ENCODE measurements at regions not wholly inside any gene's neighbourhood (a gene's known extent, or its start where the extent isn't known, plus 50 kb on each side); places are given as distances from the start of the nearest gene placed in this dataset.
"Not testable (repeated sequence)": the region's sequence is repeated elsewhere in the genome, so short reads cannot be mapped to it uniquely, and the experiment has no call there.

DNA sequence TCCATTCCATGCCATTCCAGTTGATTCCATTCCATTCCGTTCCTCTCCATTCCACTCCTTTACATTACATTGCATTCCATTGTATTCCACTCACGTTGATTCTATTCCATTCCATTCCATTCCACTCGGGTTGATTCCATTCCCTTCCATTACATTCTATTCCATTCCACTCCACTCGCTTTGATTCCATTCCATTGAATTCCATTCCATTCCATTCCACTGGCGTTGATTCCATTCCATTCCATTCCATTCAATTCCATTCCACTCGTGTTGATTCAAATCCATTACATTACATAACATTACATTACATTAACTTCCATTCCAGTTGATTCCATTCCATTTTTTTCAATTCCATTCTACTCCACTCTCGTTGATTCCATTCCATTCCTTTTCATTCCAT is 1142.8 kb downstream of the RPIA start:
- no peak for DNase-seq

DNA sequence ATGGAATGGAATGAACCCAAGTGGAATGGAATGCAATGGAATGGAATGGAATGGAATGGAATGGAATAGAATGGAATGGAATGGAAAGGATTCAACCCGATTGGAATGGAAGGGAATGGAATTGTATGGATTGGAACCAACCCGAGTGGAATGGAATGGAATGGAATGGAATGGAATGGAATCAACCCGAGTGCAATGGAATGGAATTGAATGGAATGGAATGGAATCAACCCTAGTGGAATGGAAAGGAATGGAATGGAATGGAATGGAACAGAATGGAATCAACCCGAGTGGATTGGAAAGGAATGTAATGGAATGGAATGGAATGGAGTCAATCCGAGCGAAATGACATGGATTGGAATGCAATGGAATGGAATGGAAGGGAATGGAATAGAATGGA is 1144.9 kb downstream of the RPIA start:
- peak; percentile 13 to 57 (median 20) for DNase-seq

DNA sequence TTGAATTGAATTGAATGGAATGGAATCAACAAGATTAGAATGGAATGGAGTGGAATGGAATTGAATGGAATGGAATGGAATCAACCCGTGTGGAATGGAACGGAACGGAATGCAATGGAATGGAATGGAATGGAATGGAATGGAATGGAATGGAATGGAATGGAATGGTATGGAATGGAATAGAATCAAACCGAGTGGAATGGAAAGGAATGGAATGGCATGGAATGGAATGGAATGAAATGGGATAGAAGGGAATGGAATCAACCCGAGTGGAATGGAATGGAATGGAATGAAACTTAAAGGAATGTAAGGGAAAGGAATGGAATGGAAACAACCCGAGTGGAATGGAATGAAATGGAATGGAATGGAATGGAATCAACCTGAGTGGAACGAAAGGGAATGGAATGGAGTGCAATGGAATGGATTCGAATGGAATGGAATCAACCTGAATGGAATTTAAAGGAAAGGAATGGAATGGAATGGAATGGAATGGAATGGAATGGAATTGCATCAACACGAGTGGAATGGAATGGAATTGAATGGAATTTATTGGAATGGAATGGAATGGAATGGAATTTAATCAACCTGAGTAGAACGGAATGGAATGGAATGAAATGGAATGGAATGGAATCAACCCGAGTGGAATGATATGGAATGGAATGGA is 1146.6 kb downstream of the RPIA start:
- DNase-seq, result no peak

DNA sequence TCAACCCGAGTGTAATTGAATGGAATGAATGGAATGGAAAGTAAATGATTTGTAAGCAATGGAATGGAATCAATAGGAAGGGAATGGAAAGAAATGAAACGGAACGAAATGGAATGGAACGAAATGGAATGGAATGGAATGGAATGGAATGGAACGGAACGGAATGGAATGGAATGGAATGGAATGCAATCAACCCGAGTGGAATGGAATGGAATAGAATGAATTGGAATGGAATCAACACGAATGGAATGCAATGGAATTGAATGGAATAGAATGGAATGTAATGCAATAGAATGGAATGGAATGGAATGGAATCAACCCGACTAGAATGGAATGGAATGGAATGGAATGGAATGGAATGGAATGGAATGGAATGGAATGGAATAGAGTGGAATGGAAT is 1148.7 kb downstream of the RPIA start:
- not testable (repeated sequence) for DNase-seq

DNA sequence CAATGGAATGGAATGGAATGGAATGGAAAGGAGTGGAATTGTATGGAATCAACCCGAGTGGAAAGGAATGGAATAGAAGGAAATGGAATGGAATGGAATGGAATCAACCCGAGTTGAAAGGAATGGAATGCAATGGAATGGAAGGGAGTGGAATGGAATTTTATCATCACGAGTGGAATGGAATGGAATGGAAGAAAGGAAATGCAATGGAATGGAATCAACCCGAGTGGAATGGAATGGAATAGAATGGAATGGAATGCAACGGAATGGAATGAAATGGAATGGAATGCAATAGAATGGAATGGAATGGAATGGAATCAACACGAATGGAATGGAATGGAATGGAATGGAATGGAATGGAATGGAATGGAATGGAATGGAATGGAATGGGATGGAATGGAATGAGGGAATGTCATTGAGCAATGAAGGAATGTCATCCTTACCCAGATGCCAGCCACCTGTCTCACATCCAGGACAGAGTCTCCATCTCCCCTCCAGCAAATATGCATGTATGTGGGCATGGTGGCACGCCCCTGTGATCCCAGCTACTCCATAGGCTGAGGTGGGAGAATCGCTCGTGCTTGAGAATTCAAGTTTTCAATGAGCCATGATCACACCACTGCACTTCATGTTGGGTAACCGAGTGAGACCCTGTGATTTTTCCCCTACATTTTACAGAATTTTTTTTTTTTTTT is 1149.5 kb downstream of the RPIA start:
- not testable (repeated sequence) for DNase-seq

DNA sequence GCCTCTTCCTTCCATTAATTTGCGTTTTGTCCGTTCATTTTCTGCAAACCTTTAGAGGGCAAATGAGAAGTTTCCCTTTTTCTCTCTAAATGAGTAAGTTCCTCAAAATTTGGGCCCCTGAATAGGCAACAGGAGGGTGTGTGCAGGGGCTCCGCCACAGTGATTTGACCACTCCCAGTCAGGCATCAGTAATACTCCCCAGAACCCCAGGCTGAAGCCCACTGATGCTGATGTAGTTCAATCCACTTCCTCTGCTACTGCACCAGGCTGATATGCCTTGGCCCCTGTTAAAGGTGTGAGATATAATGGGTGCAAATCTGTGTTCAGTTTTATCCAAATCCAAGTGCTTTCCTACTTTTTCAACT is 1150.0 kb downstream of the RPIA start:
- DNase-seq, result no peak

DNA sequence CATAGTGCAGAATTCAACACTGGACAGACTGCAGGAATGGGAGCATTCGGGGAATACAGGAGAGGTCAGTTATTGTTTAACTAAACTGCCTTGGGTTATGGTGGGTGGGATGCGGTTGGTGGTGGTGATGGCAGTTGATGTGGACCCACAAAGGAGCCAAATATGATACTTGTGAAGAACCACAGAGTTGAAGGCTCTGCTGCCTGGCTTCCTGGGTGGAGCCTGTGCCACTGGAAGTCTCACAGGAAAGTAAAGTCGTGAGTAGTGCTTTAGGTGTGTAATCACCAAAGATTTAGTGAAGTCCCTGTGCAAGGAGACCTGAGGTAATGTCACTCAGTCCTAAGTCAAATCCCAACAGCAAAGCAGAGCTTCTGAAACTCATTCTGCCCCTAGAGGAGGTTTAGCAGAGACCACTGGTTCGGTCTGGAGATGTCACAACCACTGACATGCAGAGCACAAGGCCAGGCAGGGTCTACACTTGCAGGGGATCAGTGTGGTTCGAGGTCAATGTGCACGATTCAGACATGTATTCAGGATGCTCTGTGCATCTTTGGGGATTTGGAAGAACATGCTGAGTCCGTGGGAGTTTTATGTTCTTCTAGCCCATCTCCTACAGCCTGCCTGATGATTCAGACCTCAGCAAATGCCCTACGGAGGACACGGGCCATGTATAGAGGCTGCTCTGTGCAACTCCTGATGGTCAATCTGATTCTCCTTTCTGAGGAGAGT is 1150.9 kb downstream of the RPIA start:
- DNase-seq, result no peak

DNA sequence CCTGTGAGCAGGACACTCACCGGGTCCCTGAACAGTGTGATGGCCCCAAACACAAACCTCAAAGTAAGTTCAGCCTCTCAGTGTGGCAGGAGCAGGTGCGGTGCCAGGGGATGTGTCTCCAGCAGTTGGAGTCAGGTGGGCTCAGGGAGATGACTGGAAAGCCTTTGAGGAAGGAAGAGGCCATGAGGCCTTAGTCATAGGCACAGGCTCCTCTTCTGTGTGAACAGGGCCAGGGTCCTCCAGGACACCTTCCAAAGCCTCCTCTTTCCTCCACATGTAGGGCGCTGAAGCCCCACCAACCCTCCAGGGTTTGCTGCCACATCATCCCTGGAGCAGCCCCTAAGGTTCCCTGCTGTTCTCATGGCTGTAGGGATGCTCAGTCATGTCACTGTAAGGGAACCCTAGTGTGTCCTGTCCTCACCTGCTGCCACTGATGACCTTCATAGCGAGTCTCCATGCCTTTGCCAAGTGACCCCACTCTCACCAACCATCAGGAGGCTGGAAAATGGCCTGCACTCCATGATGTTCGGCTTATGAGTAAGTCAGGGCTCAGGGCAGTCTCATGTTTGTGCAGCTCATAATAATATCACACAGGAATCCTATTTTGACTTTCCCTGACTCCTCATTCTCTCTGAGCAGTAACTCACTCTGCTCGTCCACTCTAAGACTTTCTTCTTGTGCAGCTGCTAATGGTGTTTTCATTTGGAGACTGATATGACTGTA is 1152.9 kb downstream of the RPIA start:
- DNase-seq, result no peak

DNA sequence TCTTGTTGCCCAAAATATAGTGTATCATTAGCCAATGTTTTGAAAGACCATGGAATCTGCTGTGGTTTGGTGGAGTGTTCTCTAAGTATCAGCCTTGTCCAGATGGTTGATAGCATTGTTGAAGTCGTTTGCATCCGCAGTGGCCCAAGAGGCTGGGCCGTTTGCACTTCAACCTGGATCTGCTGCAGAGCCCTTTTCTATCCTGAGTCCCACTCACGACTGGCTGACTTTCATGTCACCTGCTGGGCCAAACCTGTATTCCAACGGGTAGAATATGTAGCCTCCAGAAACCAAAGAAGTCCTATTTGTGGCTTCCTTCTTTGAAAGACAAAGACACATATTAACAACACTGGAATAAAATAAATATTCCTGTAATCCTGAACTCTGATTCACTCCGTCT is 1154.1 kb downstream of the RPIA start:
- DNase-seq, result no peak

DNA sequence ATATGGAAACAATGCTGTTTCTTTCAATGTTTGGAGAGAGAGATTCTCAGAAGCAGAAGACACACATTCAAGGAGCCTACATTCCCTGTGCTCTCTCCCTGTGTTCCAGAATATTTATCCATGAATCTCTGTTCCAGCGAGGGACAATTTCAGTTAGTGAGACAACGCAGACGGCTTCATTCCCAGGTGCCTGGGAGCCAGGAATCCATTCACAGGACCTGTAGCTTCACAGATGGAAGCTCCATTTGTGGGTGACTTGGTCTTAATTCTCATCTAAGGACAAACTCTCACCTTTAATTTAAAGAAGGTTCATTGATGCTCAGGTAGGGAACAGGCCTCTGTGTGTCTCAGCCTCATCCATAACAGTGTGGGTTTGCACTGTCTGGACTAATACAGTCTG is 1156.6 kb downstream of the RPIA start:
- DNase-seq, result no peak

DNA sequence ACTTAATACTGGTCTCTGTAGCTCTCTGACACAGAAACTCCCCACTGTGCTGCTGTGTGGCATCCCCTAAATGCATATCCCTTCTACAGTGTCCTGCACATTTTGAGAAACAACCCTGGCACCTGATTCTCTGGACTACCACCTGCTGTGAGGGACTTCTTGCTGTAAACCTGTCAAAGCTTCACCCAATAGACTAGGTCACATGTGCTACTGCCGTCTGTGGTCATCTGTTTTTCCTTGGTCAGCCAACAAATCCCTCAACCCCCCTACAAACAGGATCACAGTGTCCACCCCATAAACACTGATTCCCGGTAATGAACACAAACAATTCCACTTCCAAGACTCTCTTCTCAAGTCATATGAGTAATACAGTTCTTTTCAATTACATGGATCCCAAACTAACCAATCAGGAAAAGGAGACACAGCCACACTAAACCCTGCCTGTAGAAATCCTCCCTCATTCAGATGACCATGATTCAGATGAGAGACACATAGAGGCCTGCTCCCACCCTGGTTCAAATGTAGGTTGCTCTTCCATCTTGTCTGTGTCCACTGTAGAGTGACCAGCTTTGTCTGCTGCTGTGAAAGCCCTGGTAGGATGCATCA is 1157.4 kb downstream of the RPIA start:
- no peak for DNase-seq

DNA sequence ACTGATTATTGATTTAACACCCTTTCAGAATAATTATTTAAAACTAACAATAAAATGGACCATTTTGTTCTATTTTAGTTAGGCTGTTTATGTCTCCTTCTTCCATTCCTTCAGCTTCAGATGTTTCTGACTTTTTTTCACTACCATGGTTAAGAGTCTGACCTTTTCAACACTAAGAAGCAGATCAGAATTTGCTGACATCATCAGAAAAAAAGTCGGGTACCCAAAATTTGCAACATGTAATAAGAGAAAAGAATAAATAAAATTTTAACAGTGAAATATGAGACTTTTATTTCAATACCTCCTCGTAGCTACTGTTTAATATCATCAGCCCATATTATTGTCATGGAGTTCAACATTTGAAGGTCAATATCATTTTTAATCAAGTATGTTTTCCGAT is 1158.3 kb downstream of the RPIA start:
- no peak for DNase-seq

DNA sequence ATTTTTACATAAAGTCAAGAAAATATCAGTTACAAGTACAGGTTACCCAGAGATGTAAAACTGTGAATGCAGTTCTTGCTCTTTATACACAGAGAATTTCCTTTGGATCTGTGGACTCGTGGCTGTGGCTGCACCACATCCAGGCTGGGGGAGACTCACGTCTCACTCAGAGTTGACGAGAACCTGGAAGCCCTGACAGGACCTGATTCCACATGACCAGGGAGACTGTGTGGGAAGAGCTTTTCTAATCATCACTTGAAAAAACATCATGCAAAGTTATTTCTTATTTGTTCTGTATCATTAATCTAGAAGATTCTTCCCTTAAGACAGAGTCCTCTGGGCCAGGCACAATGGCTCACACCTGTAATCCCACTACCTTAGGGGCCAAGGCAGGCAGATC is 1159.0 kb downstream of the RPIA start:
- no peak for DNase-seq

DNA sequence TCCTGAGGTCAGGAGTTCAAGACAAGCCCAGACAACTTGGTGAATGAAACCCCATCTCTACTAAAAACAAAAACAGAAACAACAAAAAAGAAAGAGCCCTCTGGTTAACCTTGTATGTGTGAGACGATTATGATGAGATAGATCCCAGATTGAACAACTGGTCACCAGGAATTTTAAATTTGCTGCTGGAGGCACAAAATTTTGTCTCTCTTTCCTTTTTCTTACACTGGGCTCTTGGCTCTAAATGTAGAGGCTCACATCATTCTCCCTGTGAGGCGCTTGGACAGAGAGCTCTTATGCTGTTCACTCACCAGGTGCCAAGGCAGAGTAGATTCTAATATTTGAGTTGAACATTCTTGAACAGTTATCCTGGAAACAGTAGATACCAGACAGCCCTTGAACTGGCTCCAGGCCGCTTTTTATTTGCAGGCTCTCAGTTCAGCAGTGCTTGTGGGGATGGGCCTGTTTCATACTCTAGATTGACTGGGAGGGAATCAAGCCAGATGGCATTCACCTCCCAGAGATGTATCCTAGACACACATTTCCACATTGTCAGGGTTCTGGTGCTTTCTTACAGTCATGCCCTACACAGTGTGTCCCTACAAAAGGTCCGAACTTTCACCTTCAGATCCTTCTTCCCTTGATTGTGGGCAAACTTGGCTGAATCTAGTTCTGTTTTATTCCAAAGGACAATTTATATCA is 1159.6 kb downstream of the RPIA start:
- DNase-seq, result no peak

DNA sequence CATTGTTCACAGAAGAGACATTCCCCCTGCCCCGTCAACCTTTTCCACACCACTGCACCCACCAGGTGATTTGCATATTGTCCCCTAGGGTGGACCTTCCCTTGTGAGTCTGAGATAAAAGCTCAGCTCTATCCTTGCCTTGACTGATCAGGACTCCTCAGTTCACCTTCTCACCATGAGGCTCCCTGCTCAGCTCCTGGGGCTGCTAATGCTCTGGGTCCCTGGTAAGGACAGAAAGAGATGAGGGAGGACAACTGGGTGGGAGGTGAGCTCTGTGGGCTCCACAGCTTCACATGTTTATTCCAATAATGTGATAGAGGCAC is 1160.1 kb downstream of the RPIA start:
- DNase-seq, result no peak

DNA sequence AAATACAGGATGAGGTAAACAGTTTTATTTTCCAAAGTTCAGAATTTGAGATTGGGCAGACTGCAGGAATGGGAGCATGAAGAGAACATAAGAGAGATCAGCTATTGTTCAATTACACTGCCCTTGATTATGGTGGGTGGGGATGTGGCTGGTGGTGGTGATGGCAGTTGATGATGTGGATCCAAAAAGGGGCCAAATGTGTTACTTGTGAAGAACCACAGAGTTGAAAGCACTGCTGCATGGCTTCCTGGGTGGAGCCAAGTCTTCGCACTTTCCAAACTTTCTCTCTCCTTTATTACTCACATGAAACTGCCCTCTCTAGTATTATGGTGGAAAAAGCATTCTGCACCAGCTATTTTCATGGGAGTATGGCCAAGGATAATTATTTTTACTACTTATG is 1162.0 kb downstream of the RPIA start:
- DNase-seq, result not testable (repeated sequence)

DNA sequence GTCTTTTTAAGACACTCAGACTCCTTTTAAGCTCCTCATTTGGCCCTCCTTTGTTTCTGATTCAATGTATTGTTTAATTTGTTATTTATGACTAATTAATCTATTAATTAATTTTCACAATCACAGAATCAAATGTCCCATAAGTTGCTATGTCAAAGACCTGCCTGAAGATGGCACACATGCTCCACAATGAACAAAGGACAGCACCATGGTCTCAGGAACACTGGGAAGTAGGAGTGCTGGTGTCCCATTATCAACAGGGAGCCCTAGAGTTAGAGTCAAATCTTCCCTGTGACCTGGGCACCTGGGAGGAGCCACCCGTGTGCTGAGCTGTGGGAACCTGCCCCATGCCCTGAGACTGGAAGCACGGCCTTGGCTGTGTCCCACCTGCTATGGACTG is 1164.3 kb downstream of the RPIA start:
- DNase-seq, result not testable (repeated sequence)

DNA sequence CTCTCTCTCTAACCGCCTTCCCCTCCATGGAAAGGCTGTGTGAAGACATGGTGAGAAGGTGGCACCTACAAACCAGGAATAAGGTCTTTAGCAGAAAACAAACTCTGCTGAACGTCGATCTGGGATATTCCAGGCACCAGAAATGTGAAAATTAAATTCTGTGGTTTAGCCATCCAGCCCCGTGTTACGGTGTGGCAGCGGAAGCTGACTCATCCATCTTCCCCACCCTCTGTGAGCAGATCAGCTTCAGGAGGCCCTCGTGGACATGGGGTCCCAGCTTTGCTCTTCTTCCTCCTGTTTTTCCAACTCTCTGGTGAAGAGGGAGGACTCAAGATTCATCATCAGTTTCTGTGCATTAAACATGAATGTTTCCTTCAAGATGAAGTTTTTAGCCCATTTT is 1164.8 kb downstream of the RPIA start:
- not testable (repeated sequence) for DNase-seq

DNA sequence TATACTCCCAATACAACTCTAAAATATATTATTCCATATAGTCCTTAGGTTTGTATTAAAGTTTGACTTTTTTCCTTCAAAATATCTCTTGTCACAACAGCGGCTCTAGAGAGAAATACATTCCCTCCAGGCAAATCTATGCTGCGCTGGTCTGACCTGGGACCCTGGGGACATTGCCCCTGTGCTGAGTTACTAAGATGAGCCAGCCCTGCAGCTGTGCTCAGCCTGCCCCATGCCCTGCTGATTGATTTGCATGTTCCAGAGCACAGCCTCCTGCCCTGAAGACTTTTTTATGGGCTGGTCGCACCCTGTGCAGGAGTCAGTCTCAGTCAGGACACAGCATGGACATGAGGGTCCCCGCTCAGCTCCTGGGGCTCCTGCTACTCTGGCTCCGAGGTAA is 1170.7 kb downstream of the RPIA start:
- DNase-seq, result not testable (repeated sequence)

DNA sequence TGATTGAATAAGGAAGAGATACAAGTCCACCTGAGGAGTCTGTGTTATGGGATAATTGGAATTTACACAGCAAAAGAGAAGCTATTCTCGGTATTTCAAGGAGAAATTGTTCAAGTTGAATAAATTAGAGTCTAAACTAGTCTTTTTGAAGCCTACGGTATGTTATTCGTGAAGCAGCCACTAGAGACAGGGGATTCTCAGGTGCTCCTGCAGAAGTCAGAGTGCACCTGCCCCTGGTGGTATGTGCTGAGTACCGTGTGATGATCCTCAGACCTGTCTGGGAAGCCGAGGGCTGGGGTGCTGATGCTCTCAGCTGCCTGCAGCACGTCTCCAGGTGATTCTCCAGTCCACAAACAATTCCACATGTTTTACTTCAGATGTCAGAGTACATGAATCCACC is 1171.7 kb downstream of the RPIA start:
- not testable (repeated sequence) for DNase-seq

DNA sequence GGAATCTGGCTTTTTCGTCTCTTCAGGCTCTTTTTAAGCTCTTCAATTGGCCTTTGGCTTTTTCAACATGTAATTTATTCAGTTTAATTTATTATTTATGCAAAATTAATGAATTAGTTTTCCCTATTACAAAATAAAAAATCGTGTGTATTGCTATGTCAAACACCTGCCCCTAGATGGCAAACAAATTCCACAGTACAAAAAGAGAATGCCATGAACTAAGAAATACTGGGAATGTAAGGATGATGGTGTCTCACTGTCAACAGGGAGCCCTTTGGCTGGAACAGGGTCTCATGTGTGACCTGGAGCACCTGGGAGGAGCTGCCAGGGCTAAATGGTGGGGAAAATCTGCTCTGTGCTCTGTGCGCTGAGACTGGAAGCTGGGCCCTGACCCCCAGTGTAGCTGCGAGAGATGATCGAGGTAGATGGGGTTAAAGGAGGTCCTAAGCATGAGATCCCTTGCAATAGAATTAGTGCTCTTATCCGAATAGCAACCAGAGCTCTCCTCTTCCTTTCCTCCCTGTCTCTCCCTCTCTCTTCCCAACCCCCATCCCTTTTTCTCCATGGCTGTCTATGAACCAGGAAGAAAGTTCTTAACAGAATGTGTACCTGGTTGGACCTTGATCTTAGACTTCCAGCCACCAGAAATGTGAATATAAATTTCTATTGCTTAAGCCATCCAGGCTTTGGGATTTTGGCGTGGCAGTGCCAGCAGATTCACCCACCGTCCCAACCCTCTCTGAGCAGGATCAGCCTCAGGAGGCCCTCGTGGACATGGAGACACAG is 1183.5 kb downstream of the RPIA start:
- DNase-seq, result not testable (repeated sequence)

DNA sequence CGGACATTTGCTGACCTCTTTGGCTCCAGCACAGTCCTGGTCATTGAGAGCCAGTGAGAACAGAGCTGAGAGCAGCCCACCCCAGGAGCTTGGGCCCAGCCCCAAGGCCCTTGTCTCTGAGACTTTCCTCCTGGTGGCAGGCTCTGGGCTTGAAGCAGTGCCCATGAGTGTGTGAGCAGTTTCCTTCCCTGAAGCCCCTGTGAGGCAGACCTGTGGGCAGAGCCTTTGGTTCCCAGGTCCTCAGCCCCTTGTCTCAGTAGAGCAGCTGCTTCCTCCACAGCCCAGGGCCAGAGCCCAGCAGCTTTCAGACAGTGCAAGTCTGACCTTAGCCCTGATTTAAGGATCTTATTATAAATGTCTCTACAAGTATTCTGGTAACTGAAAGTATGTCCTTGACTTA is 1185.0 kb downstream of the RPIA start:
- DNase-seq, result not testable (repeated sequence)
